ENCODE measurements at regions not wholly inside any gene's neighbourhood (a gene's known extent, or its start where the extent isn't known, plus 50 kb on each side); places are given as distances from the start of the nearest gene placed in this dataset.
A peak's percentile ranks its signal among the peaks of the same experiment; 100 is the strongest.

DNA sequence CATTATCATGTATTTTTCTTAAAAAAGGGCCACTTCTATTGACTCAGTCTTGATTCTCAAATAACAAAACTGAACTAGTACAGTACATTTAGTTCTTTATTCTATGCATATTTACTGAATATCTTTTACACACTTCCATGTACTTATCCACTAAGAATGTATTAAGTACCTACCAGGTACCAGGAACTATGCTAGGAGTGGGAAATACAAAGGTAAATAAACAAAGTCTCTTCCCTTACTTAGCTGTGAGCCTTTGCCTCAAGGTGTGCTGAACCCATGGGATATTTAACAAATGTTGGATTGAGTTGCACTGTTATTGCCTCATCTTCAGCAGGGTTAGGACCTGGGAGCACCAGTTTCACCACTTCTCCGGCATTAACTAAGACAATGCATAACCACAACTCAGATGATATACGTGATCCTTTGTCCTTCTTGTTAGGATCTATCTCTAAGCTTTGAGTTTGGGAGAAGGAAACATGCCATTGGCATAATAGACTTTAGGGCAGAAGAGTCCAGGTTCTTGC is 533.9 kb downstream of the TFAP2B start:
- TF ChIP-seq, protein P1, sequence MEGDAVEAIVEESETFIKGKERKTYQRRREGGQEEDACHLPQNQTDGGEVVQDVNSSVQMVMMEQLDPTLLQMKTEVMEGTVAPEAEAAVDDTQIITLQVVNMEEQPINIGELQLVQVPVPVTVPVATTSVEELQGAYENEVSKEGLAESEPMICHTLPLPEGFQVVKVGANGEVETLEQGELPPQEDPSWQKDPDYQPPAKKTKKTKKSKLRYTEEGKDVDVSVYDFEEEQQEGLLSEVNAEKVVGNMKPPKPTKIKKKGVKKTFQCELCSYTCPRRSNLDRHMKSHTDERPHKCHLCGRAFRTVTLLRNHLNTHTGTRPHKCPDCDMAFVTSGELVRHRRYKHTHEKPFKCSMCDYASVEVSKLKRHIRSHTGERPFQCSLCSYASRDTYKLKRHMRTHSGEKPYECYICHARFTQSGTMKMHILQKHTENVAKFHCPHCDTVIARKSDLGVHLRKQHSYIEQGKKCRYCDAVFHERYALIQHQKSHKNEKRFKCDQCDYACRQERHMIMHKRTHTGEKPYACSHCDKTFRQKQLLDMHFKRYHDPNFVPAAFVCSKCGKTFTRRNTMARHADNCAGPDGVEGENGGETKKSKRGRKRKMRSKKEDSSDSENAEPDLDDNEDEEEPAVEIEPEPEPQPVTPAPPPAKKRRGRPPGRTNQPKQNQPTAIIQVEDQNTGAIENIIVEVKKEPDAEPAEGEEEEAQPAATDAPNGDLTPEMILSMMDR (IDR thresholded peaks at IDR 0.05) = no peak
- no peak for TF ChIP-seq EZH2phosphoT487 (IDR thresholded peaks at IDR 0.05)
- peaks cover 15% of the 10 kb centered on the region for H3K4me1 Mint-ChIP-seq

DNA sequence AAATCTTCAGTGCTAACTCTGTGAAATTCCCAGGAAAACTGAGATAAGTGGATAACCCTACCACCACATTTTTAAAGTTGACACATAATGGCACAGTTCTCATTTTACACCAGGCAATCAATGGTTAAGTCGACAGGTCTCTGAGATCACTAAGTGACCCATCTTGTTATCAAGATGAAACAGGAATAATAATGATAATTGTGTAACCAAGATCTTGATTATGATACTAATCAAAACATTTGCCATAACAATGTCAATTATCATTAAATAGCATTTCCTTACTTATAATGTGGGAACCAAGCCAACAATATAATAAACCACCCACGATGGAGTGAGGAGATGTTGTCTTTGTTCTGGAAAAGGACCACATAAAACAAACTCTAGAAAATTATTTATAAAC is 541.6 kb downstream of the TFAP2B start:
- DNase-seq (ENCODE audit: low spot score) = no peak
- H3F3A ChIP-seq (ENCODE audit: low read depth) = no peaks in the 10 kb centered on the region
- no peaks in the 10 kb centered on the region for H3K4me1 ChIP-seq
- H3K4me2 ChIP-seq = no peak overlapping the region
- Mint-ChIP-seq H3K9me3 (no peaks in the 10 kb centered on the region), H3K36me3 (no peaks in the 10 kb centered on the region), H3K4me1 (peaks cover 8% of the 10 kb centered on the region), H3K4me3 (peak overlapping the region; percentile 38), H3K27me3 (ENCODE audit: insufficient read depth, low read depth) (peaks cover 3% of the 10 kb centered on the region), H3K27ac (no peak overlapping the region)
- H3K9me3 ChIP-seq (ENCODE audit: low read depth) = no peaks in the 10 kb centered on the region
- H3K27ac ChIP-seq = no peak overlapping the region
- H4K20me1 ChIP-seq (ENCODE audit: low read depth) = no peaks in the 10 kb centered on the region
- no peak overlapping the region for H2AFZ ChIP-seq (replicated peaks)
- no peaks in the 10 kb centered on the region for H3K79me2 ChIP-seq (ENCODE audit: low read depth)
- H3K4me3 ChIP-seq = no peak overlapping the region
- no peak for TF ChIP-seq EZH2phosphoT487 (IDR thresholded peaks at IDR 0.05)
- no peak for TF ChIP-seq EZH2 (IDR thresholded peaks at IDR 0.05)
- TF ChIP-seq, protein P1 (IDR thresholded peaks at IDR 0.05) = no peak
- no peaks in the 10 kb centered on the region for H3K27me3 ChIP-seq
- no peaks in the 10 kb centered on the region for H3K36me3 ChIP-seq
- no peak overlapping the region for H3K9ac ChIP-seq

More for the DNA sequence above, 533.9 kb downstream of the TFAP2B start:
- Mint-ChIP-seq H3K27ac (no peak overlapping the region), H3K36me3 (no peaks in the 10 kb centered on the region), H3K27me3 (ENCODE audit: insufficient read depth, low read depth) (peaks cover 5% of the 10 kb centered on the region), H3K4me3 (no peak overlapping the region), H3K9me3 (peaks cover 4% of the 10 kb centered on the region)
- H2AFZ ChIP-seq (replicated peaks) = no peak overlapping the region
- H3K4me1 ChIP-seq = no peaks in the 10 kb centered on the region
- H3K9me3 ChIP-seq (ENCODE audit: low read depth) = no peaks in the 10 kb centered on the region
- peaks cover 5% of the 10 kb centered on the region for H3F3A ChIP-seq (ENCODE audit: low read depth)
- H3K36me3 ChIP-seq = no peaks in the 10 kb centered on the region
- H3K9ac ChIP-seq = no peak overlapping the region
- H3K79me2 ChIP-seq (ENCODE audit: low read depth) = no peaks in the 10 kb centered on the region
- no peaks in the 10 kb centered on the region for H4K20me1 ChIP-seq (ENCODE audit: low read depth)
- H3K4me2 ChIP-seq = no peak overlapping the region
- DNase-seq (ENCODE audit: low spot score) = no peak
- no peak overlapping the region for H3K27ac ChIP-seq
- H3K27me3 ChIP-seq = no peaks in the 10 kb centered on the region
- no peak overlapping the region for H3K4me3 ChIP-seq

DNA sequence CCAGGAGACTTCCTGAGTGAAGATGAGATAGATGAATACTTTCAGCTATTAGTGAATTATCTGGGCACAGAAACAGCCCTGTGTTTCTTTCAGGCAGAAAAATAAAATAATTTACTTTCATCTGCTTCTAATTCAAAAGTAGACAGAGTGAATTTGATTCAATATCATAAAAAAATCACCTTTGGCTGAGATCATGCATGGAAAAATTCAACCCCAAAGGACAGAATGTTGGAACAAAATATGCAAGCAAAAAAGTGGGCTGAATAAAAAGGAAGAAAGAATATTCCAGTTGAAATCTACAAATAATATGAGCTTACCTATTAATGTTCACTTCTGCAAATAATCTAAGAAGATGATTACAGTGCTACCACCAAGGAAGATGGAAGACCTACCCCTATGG is 546.9 kb downstream of the TFAP2B start:
- Histone ChIP-seq H3K79me2 (ENCODE audit: low read depth) (no peaks in the 10 kb centered on the region), H4K20me1 (ENCODE audit: low read depth) (no peaks in the 10 kb centered on the region), H3K27me3 (no peaks in the 10 kb centered on the region), H3K4me3 (no peak overlapping the region), H3K9ac (no peak overlapping the region), H3K27ac (no peak overlapping the region), H3K9me3 (ENCODE audit: low read depth) (no peaks in the 10 kb centered on the region), H2AFZ (replicated peaks) (no peak overlapping the region), H3F3A (ENCODE audit: low read depth) (no peaks in the 10 kb centered on the region), H3K4me1 (no peaks in the 10 kb centered on the region), H3K36me3 (no peaks in the 10 kb centered on the region), H3K4me2 (no peak overlapping the region)
- no peak for TF ChIP-seq EZH2phosphoT487 (IDR thresholded peaks at IDR 0.05)
- TF ChIP-seq, protein P1 (IDR thresholded peaks at IDR 0.05) = no peak
- TF ChIP-seq EZH2 (IDR thresholded peaks at IDR 0.05) = no peak
- DNase-seq (ENCODE audit: low spot score) = no peak
- H3K36me3 Mint-ChIP-seq = no peaks in the 10 kb centered on the region
- peaks cover 5% of the 10 kb centered on the region for H3K4me1 Mint-ChIP-seq
- H3K9me3 Mint-ChIP-seq = no peaks in the 10 kb centered on the region
- H3K4me3 Mint-ChIP-seq = no peak overlapping the region
- H3K27me3 Mint-ChIP-seq (ENCODE audit: insufficient read depth, low read depth) = no peaks in the 10 kb centered on the region
- H3K27ac Mint-ChIP-seq = no peak overlapping the region
